ENCODE measurements at regions not wholly inside any gene's neighbourhood (a gene's known extent, or its start where the extent isn't known, plus 50 kb on each side); places are given as distances from the start of the nearest gene placed in this dataset.

GRCh38 chr17:34008125-34008524, 247.0 kb upstream of the CCL2 start:
- H3K36me3 ChIP-seq = no peaks in the 10 kb centered on the region
- H3K4me1 ChIP-seq = peaks cover 7 to 43% (median 12%) of the 10 kb centered on the region in 3 donors
- H3K27ac ChIP-seq = peak overlapping the region; percentile 21 to 76 (median 68)
- intact Hi-C loops (cut with DNase I) = no loop called here
- 18 to 44% methylated on average over 1 of the region's 1 CpG for WGBS, 2 donors
- peaks cover 0 to 2% (median 0%) of the 10 kb centered on the region in 4 donors for H3K27me3 ChIP-seq
- no peak for DNase-seq
- H3K4me3 ChIP-seq = no peak overlapping the region
- H3K9me3 ChIP-seq = no peaks in the 10 kb centered on the region
- TF ChIP-seq CTCF (IDR thresholded peaks at IDR 0.05) (no peak), POLR2A (IDR thresholded peaks at IDR 0.05) (no peak)

GRCh38 chr17:34009912-34010311, 245.2 kb upstream of the CCL2 start:
- peaks cover 7 to 31% (median 12%) of the 10 kb centered on the region in 3 donors for H3K4me1 ChIP-seq
- H3K9me3 ChIP-seq = no peaks in the 10 kb centered on the region
- 79 to 85% methylated on average over 5 of the region's 5 CpGs for WGBS, 2 donors
- no peak overlapping the region for H3K27ac ChIP-seq
- peaks cover 0 to 2% (median 0%) of the 10 kb centered on the region in 4 donors for H3K27me3 ChIP-seq
- TF ChIP-seq CTCF (IDR thresholded peaks at IDR 0.05) (no peak), POLR2A (IDR thresholded peaks at IDR 0.05) (no peak)
- DNase-seq = no peak
- no peaks in the 10 kb centered on the region for H3K36me3 ChIP-seq
- H3K4me3 ChIP-seq = no peak overlapping the region
- intact Hi-C loops (cut with DNase I) = no loop called here

- TF ChIP-seq CTCF (IDR thresholded peaks at IDR 0.05) = no peak
- TF ChIP-seq POLR2A (IDR thresholded peaks at IDR 0.05) = no peak
- intact Hi-C loops (cut with DNase I) = no loop called here
- H3K36me3 ChIP-seq = no peaks in the 10 kb centered on the region
- H3K27ac ChIP-seq = no peak overlapping the region
- H3K27me3 ChIP-seq = peaks cover 0 to 2% (median 0%) of the 10 kb centered on the region in 4 donors
- 60 to 74% methylated on average over 1 to 2 of the region's 2 CpGs for WGBS, 2 donors
- peaks cover 7 to 31% (median 12%) of the 10 kb centered on the region in 3 donors for H3K4me1 ChIP-seq
- no peak for DNase-seq
- no peak overlapping the region for H3K4me3 ChIP-seq
- no peaks in the 10 kb centered on the region for H3K9me3 ChIP-seq
Measured at GRCh38 chr17:34010534-34010933, 244.6 kb upstream of the CCL2 start.

GRCh38 chr17:34011599-34011998, 243.5 kb upstream of the CCL2 start:
- no peaks in the 10 kb centered on the region for H3K36me3 ChIP-seq
- intact Hi-C loops (cut with DNase I) = no loop called here
- no peak for TF ChIP-seq POLR2A (IDR thresholded peaks at IDR 0.05)
- TF ChIP-seq CTCF (IDR thresholded peaks at IDR 0.05) = no peak
- H3K27me3 ChIP-seq = no peaks in the 10 kb centered on the region
- no peaks in the 10 kb centered on the region for H3K9me3 ChIP-seq
- H3K4me1 ChIP-seq = peaks cover 7 to 26% (median 12%) of the 10 kb centered on the region in 3 donors
- no peak overlapping the region for H3K27ac ChIP-seq
- no peak overlapping the region for H3K4me3 ChIP-seq
- DNase-seq = no peak
- WGBS, 2 donors = 67 to 87% methylated on average over 3 of the region's 3 CpGs

GRCh38 chr17:34012709-34013375, 242.2 kb upstream of the CCL2 start:
- WGBS, 2 donors = 79 to 81% methylated on average over 5 of the region's 5 CpGs
- H3K9me3 ChIP-seq = no peaks in the 10 kb centered on the region
- intact Hi-C loops (cut with DNase I) = no loop called here
- H3K36me3 ChIP-seq = no peaks in the 10 kb centered on the region
- H3K27me3 ChIP-seq = no peaks in the 10 kb centered on the region
- no peak for TF ChIP-seq CTCF (IDR thresholded peaks at IDR 0.05)
- no peak for TF ChIP-seq POLR2A (IDR thresholded peaks at IDR 0.05)
- no peak for DNase-seq
- no peak overlapping the region for H3K27ac ChIP-seq
- no peak overlapping the region for H3K4me3 ChIP-seq
- peaks cover 5 to 14% (median 7%) of the 10 kb centered on the region in 3 donors for H3K4me1 ChIP-seq

Measured in esophagus squamous epithelium (tissue), 5 donors.